LNCaP clone FGC (cell line): ENCODE measurements at regions not wholly inside any gene's neighbourhood (a gene's known extent, or its start where the extent isn't known, plus 50 kb on each side); places are given as distances from the start of the nearest gene placed in this dataset.

Experiments
- DNase-seq: peaks from one replicate; pipeline ENCODE4 v3.0.0-alpha.2; 2011; ENCODE audit warnings: low read depth
- H3K4me3 ChIP-seq: 2 replicates; pipeline ENCODE4 v1.5.1; 2011; ENCODE audit warnings: mild to moderate bottlenecking, low read depth, low read length, control low read depth
- TF ChIP-seq, protein P1 (sequence below): IDR thresholded peaks from 2 replicates; pipeline ENCODE4 v1.5.1; 2012; ENCODE audit warnings: mild to moderate bottlenecking; ENCODE audit not compliant: control insufficient read depth, insufficient read depth; ENCODE audit errors: extremely low read depth

DNA sequence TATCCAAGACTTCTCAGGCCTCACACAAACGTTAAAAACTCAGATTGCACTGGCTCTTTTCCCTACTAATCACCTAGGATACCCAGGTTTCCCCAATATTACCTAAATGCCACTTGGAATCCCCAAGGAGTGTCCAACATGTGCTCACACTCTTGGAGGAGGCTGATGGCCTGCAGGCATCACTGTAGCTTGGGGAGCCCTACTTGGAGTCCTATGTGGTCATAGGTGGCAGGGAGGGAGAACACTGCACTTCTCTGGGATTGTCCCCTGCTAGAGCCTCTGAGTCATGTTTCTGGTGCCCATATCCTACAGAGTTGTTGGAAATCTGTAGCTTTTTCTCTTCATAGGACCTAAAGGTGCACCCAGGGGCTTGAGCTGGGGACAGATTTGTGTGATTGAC, 433.7 kb downstream of the ARHGEF28 start:
- H3K4me3 ChIP-seq, result no peak overlapping the region
- no peak for DNase-seq
- TF ChIP-seq, protein P1, sequence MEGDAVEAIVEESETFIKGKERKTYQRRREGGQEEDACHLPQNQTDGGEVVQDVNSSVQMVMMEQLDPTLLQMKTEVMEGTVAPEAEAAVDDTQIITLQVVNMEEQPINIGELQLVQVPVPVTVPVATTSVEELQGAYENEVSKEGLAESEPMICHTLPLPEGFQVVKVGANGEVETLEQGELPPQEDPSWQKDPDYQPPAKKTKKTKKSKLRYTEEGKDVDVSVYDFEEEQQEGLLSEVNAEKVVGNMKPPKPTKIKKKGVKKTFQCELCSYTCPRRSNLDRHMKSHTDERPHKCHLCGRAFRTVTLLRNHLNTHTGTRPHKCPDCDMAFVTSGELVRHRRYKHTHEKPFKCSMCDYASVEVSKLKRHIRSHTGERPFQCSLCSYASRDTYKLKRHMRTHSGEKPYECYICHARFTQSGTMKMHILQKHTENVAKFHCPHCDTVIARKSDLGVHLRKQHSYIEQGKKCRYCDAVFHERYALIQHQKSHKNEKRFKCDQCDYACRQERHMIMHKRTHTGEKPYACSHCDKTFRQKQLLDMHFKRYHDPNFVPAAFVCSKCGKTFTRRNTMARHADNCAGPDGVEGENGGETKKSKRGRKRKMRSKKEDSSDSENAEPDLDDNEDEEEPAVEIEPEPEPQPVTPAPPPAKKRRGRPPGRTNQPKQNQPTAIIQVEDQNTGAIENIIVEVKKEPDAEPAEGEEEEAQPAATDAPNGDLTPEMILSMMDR, result no peak

GRCh38 chr5:74056789-74057164, 430.8 kb downstream of the ARHGEF28 start:
- DNase-seq, result no peak
- TF ChIP-seq, protein P1, result peak; percentile 64

GRCh38 chr5:74056107-74056788, 430.3 kb downstream of the ARHGEF28 start:
- DNase-seq, result no peak

More at GRCh38 chr5:74056789-74057164, 430.8 kb downstream of the ARHGEF28 start:
- H3K4me3 ChIP-seq, result no peak overlapping the region

DNA sequence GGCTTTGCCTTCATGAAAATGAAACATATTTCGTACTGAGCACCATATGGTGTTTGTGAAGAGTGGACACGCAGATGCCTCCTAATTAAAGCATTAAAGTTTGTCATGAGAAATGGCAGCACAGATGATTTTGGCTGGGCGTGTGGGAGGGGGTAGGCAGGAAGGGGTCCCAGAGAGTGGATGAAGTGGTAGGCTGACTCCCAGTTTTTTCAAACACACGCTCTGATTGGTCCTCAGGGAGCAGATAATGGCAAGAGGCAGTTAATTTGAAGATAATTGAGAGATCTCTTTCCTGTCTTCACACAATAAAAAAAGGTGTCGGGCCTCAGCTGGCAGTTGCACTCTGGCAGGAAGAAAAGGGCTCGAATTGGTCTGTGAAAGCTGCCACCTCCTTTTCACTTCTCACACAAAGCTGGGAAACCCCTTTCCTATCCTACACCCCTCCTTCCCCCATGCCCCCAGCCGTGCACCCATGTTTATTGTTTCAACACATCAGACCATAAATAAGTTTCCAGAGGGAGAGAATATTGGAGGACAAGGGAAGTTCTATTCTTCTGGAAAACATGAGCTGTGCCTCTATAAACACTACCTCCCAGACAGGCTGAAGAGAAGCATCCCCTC, 429.6 kb downstream of the ARHGEF28 start:
- no peak overlapping the region for H3K4me3 ChIP-seq
- DNase-seq, result no peak
- TF ChIP-seq, protein P1, result no peak

More at GRCh38 chr5:74056107-74056788, 430.3 kb downstream of the ARHGEF28 start:
- TF ChIP-seq, protein P1, result no peak
- H3K4me3 ChIP-seq, result no peak overlapping the region

DNA sequence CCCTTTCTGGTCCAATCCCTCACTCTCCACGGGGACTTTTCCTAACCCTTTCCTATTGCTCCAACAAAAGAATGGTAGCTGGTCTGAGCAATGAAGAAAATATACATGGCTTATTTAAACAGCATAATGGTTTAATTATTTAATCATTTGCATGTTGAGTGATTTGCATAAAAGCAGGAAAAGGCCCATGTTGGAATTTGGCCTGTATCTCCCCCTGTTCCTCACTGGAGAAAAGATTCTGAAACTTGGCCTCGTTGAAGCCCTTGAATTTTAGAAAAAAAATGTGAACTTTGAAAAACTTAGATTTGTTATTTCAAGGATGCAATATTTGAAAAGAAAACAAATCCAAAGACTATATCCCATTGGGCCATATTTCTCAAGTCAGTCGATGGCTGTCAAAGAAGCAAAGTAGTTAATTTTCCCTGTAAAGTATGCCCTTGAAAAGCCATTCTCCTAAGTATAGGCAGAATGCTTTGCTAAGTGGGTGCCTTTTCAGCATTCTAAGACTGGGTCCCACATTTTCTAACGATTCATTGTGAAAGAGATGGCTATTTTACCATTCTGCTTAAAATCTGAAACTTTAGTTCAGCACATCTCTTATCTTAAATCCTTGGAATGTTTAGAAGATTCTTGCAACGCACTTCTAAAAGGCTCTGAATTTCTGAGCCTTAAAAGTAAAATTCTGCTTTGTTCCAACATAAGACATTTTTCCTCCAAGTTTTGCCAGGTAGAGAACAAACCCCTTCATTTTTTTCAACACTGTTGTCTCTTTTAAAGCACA, 428.8 kb downstream of the ARHGEF28 start:
- no peak for DNase-seq
- no peak overlapping the region for H3K4me3 ChIP-seq
- TF ChIP-seq, protein P1, result no peak

DNA sequence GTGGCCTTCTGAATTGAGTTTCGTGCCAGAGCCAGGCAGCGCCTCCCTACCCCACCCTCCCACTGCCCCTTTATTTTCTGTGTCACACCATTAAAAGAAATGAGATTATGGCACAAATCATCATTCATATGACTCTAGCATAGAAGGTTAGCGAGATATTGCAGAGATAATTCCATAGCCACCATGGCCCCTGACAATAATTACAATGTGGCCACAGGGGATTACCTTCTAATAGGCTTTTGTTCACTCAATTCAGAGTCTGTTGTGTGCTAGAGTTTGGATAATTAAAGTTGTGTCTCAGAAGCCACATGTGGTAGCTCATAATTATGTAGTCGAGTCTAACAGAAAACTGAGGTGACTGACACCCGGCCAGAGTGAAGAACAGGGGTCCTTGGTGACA, 428.1 kb downstream of the ARHGEF28 start:
- DNase-seq, result no peak
- TF ChIP-seq, protein P1, result no peak
- no peak overlapping the region for H3K4me3 ChIP-seq
